Brain microvascular endothelial cell (primary cell): ENCODE measurements at regions not wholly inside any gene's neighbourhood (a gene's known extent, or its start where the extent isn't known, plus 50 kb on each side); places are given as distances from the start of the nearest gene placed in this dataset.

Experiments
- DNase-seq: peaks from one replicate; pipeline ENCODE4 v3.0.0-alpha.2; 2020
- H3K27ac ChIP-seq: fragments of 250-450 bp; sonication (Bioruptor Pico); 2 replicates; pipeline ENCODE4 v1.5.1; 2020; ENCODE audit warnings: mild to moderate bottlenecking, moderate library complexity
- H3K27me3 ChIP-seq: fragments of 250-450 bp; sonication (Bioruptor Pico); replicated peaks from 2 replicates; pipeline ENCODE4 v1.5.1; 2020; ENCODE audit warnings: mild to moderate bottlenecking
- H3K36me3 ChIP-seq: fragments of 250-450 bp; sonication (Bioruptor Pico); replicated peaks from 2 replicates; pipeline ENCODE4 v1.5.1; 2020; ENCODE audit warnings: mild to moderate bottlenecking
- H3K4me3 ChIP-seq: 2 replicates; pipeline ENCODE4 v1.5.1; 2011; ENCODE audit warnings: low read depth, mild to moderate bottlenecking, control low read depth, low read length, moderate library complexity
- in situ Hi-C: cut with HindIII; loops from 2 replicates; pipeline ENCODE4 v1.10.0; 2017; ENCODE audit warnings: low sequenced_read_pairs, low pct_ligation_motif_present
- TF ChIP-seq, protein P1 (sequence below): IDR thresholded peaks from 2 replicates; pipeline ENCODE4 v1.5.1; 2011; ENCODE audit warnings: low read depth, mild to moderate bottlenecking, moderate library complexity, low read length, control low read depth, inconsistent platforms; ENCODE audit errors: missing control alignments

DNA sequence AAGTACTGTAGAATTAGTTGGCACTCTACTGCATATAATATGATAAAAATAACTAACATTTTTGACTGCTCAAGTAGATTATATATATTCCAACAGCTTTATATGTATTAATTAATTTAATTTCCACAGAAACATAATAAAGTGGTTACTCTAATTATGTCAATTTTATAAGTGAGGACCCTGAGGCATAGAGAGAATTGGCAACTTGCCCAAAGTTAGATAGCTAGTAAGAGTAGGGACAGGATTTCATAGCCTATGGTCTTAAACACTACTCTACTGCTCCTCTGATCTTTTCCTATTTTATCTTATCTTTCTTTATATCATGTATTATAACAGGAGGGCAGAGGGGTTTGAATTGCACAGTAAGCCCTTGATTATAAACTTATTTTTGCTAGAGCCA lies 418.7 kb upstream of the SGO1 start:
- H3K4me3 ChIP-seq, result no peak overlapping the region
- TF ChIP-seq, protein P1, sequence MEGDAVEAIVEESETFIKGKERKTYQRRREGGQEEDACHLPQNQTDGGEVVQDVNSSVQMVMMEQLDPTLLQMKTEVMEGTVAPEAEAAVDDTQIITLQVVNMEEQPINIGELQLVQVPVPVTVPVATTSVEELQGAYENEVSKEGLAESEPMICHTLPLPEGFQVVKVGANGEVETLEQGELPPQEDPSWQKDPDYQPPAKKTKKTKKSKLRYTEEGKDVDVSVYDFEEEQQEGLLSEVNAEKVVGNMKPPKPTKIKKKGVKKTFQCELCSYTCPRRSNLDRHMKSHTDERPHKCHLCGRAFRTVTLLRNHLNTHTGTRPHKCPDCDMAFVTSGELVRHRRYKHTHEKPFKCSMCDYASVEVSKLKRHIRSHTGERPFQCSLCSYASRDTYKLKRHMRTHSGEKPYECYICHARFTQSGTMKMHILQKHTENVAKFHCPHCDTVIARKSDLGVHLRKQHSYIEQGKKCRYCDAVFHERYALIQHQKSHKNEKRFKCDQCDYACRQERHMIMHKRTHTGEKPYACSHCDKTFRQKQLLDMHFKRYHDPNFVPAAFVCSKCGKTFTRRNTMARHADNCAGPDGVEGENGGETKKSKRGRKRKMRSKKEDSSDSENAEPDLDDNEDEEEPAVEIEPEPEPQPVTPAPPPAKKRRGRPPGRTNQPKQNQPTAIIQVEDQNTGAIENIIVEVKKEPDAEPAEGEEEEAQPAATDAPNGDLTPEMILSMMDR, result no peak
- H3K36me3 ChIP-seq, result no peaks in the 10 kb centered on the region
- H3K27ac ChIP-seq, result no peak overlapping the region
- DNase-seq, result no peak
- H3K27me3 ChIP-seq, result no peaks in the 10 kb centered on the region
- in situ Hi-C loops, result no loop called here

DNA sequence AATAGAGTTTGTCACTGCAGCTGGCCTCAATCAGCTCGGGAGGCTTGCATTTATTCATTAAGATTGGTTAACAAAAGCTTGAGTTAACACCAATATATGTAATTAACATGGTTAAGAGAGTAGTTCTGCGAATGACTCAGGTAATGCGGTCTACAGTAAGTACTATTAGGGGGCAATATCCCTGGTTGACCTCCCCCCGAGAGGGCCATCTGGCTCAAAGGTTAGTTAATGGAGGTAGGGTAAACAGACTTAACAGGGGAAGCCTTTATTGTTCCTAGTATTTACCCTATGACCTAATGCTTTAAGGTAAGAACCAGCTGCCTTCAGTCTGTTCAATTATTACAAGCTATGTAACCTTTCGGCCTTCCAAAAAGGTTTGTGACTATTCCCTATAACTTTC lies 403.3 kb upstream of the SGO1 start:
- Histone ChIP-seq H3K36me3 (no peaks in the 10 kb centered on the region), H3K4me3 (no peak overlapping the region), H3K27me3 (no peaks in the 10 kb centered on the region), H3K27ac (no peak overlapping the region)
- no peak for DNase-seq
- TF ChIP-seq, protein P1, result no peak
- in situ Hi-C loops, result no loop called here

DNA sequence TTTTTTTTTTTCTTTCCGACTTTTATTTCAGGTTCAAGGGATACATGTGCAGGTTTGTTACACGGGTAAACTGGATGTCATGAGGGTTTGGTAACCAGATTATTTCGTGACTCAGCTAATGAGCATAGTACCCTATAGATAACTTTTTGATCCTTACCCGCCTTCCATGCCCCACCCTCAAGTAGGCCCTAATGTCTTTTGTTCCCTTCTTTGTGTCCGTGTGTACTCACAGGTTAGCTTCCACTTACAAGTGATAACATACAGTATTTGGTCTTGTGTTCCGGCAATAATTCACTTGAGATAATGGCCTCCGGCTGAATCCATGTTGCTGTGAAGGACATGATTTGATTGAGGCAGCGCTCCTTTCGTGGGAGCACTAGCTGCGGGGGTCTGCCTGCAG lies 402.8 kb upstream of the SGO1 start:
- DNase-seq, result no peak
- in situ Hi-C loops, result no loop called here
- TF ChIP-seq, protein P1, result no peak
- Histone ChIP-seq H3K27me3 (no peaks in the 10 kb centered on the region), H3K27ac (no peak overlapping the region), H3K36me3 (no peaks in the 10 kb centered on the region), H3K4me3 (no peak overlapping the region)

DNA sequence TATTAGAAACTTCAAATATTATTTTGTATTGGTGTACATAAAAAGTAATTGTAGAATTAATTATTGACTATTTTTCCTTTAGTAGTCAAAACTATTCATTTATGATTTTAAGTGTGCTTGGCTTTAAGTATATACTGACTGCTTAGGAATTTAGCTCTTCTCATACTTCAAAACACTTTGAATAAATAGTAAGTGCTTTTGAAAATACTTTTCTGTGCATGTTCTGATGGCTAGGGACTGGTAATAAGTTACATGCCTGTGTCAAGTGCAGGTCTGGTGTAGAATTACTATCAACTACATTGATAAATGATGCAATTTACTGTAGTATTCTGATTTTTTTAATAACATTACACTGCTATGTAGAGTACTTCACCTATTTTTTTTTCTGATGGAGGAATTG lies 397.6 kb upstream of the SGO1 start:
- Histone ChIP-seq H3K36me3 (no peaks in the 10 kb centered on the region), H3K27ac (no peak overlapping the region), H3K27me3 (no peaks in the 10 kb centered on the region), H3K4me3 (no peak overlapping the region)
- TF ChIP-seq, protein P1, result no peak
- no peak for DNase-seq
- in situ Hi-C loops, result no loop called here

DNA sequence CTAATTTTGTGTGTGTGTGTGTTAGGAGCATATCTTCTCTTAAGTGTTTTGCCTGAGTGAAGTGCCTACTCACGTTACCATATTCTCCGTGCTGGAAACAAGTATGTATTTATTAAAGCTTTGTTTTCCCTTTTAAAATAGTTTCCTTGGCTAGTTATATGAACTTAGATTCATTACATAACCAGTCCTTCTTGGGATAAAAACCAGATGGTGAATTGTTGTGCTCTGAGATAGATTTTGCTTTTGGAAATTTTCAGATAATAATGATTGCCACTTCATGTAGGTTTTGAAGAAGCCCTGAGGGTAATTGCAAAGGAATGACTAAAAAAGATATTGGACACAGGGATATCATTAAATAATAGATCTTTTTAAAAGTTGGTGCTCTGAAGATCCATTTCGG lies 390.2 kb upstream of the SGO1 start:
- H3K27ac ChIP-seq, result no peak overlapping the region
- in situ Hi-C loops, result no loop called here
- H3K36me3 ChIP-seq, result no peaks in the 10 kb centered on the region
- no peaks in the 10 kb centered on the region for H3K27me3 ChIP-seq
- no peak overlapping the region for H3K4me3 ChIP-seq
- TF ChIP-seq, protein P1, result no peak
- DNase-seq, result no peak

DNA sequence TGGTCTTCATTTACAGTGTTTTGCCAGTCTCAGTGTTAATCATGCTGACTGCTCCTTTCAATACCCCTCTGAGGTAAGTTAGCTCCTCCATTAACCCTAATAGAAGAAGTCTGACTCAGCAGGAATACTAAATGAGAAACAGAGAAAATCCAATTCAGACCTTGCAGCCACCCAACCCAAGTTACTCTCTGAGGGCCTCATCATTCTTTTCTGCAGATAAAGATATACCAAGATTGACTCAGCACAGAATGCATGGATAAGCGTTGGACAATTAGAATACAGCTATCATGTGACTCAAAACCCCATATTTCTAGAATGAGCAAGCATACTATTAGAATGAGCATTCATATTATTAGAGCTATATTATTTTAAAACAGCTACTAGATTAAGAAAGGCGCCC lies 389.1 kb upstream of the SGO1 start:
- in situ Hi-C loops, result no loop called here
- TF ChIP-seq, protein P1, result no peak
- DNase-seq, result peak; percentile 78
- H3K4me3 ChIP-seq, result no peak overlapping the region
- peak overlapping the region; percentile 90 for H3K27ac ChIP-seq
- no peaks in the 10 kb centered on the region for H3K36me3 ChIP-seq
- H3K27me3 ChIP-seq, result no peaks in the 10 kb centered on the region
